GM19467 (cell line): ENCODE measurements at regions not wholly inside any gene's neighbourhood (a gene's known extent, or its start where the extent isn't known, plus 50 kb on each side); places are given as distances from the start of the nearest gene placed in this dataset.
"Not testable (repeated sequence)": the region's sequence is repeated elsewhere in the genome, so short reads cannot be mapped to it uniquely, and the experiment has no call there.

ENCODE experiments used
- ATAC-seq: cut with Tn5 transposase; IDR thresholded peaks from one replicate; pipeline ENCODE4 v1.9.1; 2021; ENCODE audit warnings: mild to moderate bottlenecking, moderate library complexity; ENCODE audit not compliant: unreplicated experiment

- ATAC-seq, result peak; percentile 61
Observed at GRCh38 chr11:21625982-21626381, 566.9 kb upstream of the ANO5 start.

GRCh38 chr11:21628641-21629040 is 564.2 kb upstream of the ANO5 start:
- no peak for ATAC-seq

- ATAC-seq, result no peak
Observed at GRCh38 chr11:21630934-21631478, 561.9 kb upstream of the ANO5 start.

GRCh38 chr11:21631991-21632390 is 560.9 kb upstream of the ANO5 start:
- ATAC-seq, result no peak

- ATAC-seq, result no peak
Observed at GRCh38 chr11:21634491-21634890, 558.4 kb upstream of the ANO5 start.

GRCh38 chr11:21634956-21635355 is 557.9 kb upstream of the ANO5 start:
- ATAC-seq, result no peak

GRCh38 chr11:21635394-21636145 is 557.3 kb upstream of the ANO5 start:
- ATAC-seq, result no peak

GRCh38 chr11:21636561-21636960 is 556.3 kb upstream of the ANO5 start:
- ATAC-seq, result no peak

- no peak for ATAC-seq
Observed at GRCh38 chr11:21640491-21640890, 552.4 kb upstream of the ANO5 start.

- no peak for ATAC-seq
Observed at GRCh38 chr11:21641869-21642268, 551.0 kb upstream of the ANO5 start.

GRCh38 chr11:21646351-21646750 is 546.5 kb upstream of the ANO5 start:
- no peak for ATAC-seq

- ATAC-seq, result no peak
Observed at GRCh38 chr11:21650961-21651360, 541.9 kb upstream of the ANO5 start.

- ATAC-seq, result no peak
Observed at GRCh38 chr11:21653951-21654421, 538.9 kb upstream of the ANO5 start.

GRCh38 chr11:21656065-21656464 is 536.8 kb upstream of the ANO5 start:
- no peak for ATAC-seq

GRCh38 chr11:21658654-21659193 is 534.2 kb upstream of the ANO5 start:
- ATAC-seq, result no peak

GRCh38 chr11:21659377-21659776 is 533.5 kb upstream of the ANO5 start:
- not testable (repeated sequence) for ATAC-seq

GRCh38 chr11:21659961-21660360 is 532.9 kb upstream of the ANO5 start:
- ATAC-seq, result no peak

- ATAC-seq, result no peak
Observed at GRCh38 chr11:21675049-21675616, 517.8 kb upstream of the ANO5 start.

GRCh38 chr11:21687643-21688042 is 505.2 kb upstream of the ANO5 start:
- no peak for ATAC-seq

- no peak for ATAC-seq
Observed at GRCh38 chr11:21704539-21704938, 488.3 kb upstream of the ANO5 start.

- no peak for ATAC-seq
Observed at GRCh38 chr11:21707116-21707739, 485.7 kb upstream of the ANO5 start.

- ATAC-seq, result no peak
Observed at GRCh38 chr11:21710809-21711208, 482.1 kb upstream of the ANO5 start.
